22Rv1 (cell line): ENCODE measurements at regions not wholly inside any gene's neighbourhood (a gene's known extent, or its start where the extent isn't known, plus 50 kb on each side); places are given as distances from the start of the nearest gene placed in this dataset.

Experiments
- H3K27ac ChIP-seq: fragments of 450-650 bp; 2 replicates; pipeline ENCODE4 v1.5.1; 2017
- CTCF ChIP-seq: fragments of 450-650 bp; IDR thresholded peaks from 2 replicates; pipeline ENCODE4 v1.5.1; 2017; ENCODE audit warnings: mild to moderate bottlenecking
- ZFX ChIP-seq: fragments of 450-650 bp; IDR thresholded peaks from 2 replicates; pipeline ENCODE4 v1.6.1; 2017; ENCODE audit warnings: antibody characterized with exemption, borderline replicate concordance

- no peak overlapping the region for H3K27ac ChIP-seq
- no peak for TF ChIP-seq CTCF
- no peak for TF ChIP-seq ZFX
Measured at GRCh38 chr4:181418496-181418895, 824.7 kb upstream of the TENM3 start.

GRCh38 chr4:181420950-181421349, 822.3 kb upstream of the TENM3 start:
- H3K27ac ChIP-seq, result no peak overlapping the region
- TF ChIP-seq CTCF (no peak), ZFX (no peak)

GRCh38 chr4:181424362-181425016, 818.7 kb upstream of the TENM3 start:
- TF ChIP-seq CTCF (no peak), ZFX (no peak)
- H3K27ac ChIP-seq, result no peak overlapping the region

- no peak for TF ChIP-seq ZFX
Measured at GRCh38 chr4:181427076-181427475, 816.1 kb upstream of the TENM3 start.

GRCh38 chr4:181431006-181431405, 812.2 kb upstream of the TENM3 start:
- TF ChIP-seq CTCF (no peak), ZFX (no peak)
- no peak overlapping the region for H3K27ac ChIP-seq

More at GRCh38 chr4:181427076-181427475, 816.1 kb upstream of the TENM3 start:
- H3K27ac ChIP-seq, result no peak overlapping the region

- TF ChIP-seq CTCF (no peak), ZFX (no peak)
- H3K27ac ChIP-seq, result no peak overlapping the region
Measured at GRCh38 chr4:181431661-181432060, 811.5 kb upstream of the TENM3 start.

GRCh38 chr4:181432335-181432734, 810.9 kb upstream of the TENM3 start:
- no peak overlapping the region for H3K27ac ChIP-seq
- TF ChIP-seq ZFX (no peak), CTCF (no peak)

GRCh38 chr4:181437895-181438294, 805.3 kb upstream of the TENM3 start:
- TF ChIP-seq ZFX (no peak), CTCF (no peak)
- no peak overlapping the region for H3K27ac ChIP-seq
